ENCODE measurements at regions not wholly inside any gene's neighbourhood (a gene's known extent, or its start where the extent isn't known, plus 50 kb on each side); places are given as distances from the start of the nearest gene placed in this dataset.

DNA sequence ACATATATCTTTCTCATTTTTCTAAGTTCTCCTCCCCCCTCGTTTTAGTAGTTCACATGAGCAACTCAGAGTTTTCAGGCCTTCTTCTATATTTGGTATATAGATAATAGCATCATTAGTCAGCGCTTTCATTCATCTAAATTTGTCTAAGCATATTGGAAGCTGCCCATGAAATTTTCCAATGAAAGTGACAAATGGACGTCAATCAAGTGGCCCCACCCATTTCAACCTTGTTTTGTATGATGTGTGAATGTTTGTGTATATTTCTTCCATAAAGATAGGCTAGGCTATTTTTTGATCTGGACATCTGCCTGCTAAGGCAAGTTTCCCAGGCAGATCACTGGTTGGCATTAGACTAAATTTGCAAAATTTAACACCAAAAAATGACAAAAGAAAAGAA, 104.0 kb upstream of the SSBP2 start:
- no peak for DNase-seq

DNA sequence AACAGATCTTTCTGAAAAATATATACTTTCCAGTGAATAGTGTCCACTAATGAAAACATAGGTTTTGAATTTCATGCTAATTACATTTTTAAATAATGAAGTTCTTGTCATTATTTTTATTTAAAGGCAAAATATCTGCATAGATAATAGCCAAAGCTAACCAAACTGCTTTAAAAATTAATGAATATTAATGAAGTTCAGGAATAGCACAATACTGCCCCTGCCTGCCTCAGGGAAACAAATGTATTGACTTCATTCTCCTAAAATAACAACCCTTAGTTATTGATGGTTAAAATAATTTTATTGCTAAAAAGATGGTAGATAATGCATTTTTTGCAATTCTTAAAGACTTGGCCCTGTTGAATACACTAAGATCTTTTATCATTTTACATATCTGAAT, 103.6 kb upstream of the SSBP2 start:
- no peak for DNase-seq

DNA sequence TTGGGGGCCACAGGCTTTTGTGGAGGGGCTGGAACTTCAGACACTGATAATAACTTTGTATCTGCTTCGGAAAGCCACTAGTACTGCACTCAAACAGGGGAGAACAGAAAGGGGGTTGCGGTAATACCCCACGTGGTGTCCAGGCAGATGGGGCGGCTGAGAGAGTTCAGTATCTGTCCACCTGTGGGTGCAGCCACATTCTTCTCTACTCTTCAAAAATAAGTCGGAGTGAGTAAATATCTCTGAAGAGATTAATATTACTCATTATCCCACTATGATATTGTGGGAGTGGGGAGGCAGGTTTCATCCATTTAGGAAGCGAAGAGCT, 102.1 kb upstream of the SSBP2 start:
- no peak for DNase-seq

DNA sequence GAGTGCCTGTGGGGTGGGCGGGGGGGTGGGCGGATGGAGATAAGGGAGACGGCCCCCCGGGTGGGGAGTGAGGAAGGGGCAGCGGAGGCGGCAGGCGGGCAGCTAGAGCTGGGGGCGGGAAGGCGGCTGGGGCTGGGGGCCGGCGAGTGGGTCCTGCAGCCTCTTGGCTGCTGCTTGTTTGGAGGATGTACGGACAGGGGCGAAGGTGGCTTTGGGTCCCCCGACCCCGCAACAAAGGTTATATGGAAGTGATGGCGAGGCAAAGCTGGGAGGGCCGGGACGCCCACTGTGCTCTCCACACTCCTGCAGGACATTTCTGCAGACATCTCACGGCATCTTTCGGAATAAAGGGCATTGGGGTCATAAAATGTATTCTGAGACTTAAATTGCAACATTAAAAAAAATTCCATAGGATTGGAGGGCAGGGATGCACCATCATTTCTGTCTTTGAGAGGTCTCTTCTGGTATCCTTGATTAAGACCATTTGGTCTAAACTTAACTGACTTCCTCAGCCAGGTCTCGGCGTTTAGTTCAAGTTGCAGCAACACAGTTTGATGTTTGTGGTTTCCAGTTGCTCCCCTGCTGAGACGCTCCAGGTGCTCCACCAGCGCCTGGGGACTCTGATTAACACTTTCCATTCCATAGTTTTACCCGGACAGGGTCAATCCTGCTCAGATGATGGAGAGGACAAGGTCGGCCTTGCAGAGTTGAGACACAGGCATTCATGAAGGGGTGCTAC, 101.6 kb upstream of the SSBP2 start:
- no peak for DNase-seq

- peak; percentile 84 for DNase-seq
Measured at GRCh38 chr5:81851481-81852178, 100.7 kb upstream of the SSBP2 start.

DNA sequence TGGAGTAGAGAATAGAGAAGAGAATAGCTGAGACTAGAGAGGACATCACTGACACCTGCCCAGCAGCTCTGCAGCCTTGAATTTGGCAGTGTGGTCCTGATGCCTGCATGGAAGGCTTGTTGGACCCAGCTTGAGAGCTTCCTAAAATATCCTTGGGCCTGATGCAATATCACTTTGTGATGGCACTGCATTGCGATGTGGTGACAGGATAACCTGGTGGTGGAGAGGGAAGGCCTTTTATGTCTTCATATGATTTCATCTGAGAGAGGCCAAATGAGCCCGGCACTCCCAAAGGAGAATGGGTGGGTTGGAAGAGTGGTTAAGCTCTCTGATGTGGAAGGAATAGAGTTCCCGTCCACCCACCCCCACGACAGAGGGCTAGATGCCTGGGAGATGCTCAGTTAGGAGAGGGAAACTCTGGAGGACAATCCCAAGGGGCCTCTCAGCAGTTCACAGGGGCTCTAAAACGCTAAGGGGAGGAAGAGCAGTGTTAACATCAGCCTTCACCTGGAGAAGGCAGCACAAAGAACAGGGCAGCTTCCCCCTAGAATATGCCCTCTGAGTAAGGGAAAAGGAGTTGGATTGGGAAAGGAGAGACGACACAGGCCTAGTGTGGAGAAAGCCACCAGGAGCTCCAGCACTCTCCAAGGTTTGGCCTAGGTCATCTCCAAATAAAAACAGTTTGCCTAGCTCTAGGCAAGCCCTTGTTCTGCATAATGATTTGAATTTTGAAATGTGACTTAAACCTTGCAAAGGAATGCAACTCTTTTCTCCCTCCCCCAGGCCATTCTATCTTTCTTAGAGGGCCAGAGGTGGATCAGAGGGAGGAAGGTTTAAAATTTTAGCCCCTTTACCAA, 99.8 kb upstream of the SSBP2 start:
- no peak for DNase-seq

DNA sequence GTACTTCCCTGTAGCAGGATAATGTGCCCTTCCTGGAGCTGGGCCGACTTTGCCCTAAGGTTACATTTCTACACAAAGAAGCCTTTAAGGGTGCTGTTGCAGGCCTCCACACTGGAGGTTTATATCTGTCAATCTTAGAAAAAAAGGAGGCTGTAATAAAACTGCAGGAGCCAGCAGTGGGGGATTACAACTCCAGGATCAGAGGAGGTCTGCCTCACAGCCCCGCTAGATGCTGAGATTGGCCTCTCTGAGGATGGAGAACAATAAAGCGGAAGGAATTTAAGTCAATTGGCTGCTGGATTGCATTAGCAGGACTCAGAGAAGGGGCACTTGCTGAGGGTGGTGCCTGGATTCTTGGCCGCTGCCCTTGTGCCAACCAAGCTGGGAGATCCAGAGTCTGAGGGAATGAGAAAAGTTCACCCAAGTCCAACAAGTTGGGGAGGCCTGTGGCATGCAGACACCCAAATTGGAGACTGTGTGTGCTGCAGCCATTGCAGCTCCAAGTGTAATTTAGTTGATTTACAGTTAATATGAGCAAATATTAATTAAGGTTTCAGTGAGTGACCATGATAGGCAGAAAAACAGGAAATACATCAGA, 99.0 kb upstream of the SSBP2 start:
- DNase-seq: no peak

GRCh38 chr5:81848362-81848880, 97.5 kb upstream of the SSBP2 start:
- DNase-seq: no peak

GRCh38 chr5:81846301-81846700, 95.4 kb upstream of the SSBP2 start:
- DNase-seq: no peak

- DNase-seq: no peak
Measured at GRCh38 chr5:81843845-81844244, 92.9 kb upstream of the SSBP2 start.

GRCh38 chr5:81842795-81843398, 92.0 kb upstream of the SSBP2 start:
- no peak for DNase-seq

DNA sequence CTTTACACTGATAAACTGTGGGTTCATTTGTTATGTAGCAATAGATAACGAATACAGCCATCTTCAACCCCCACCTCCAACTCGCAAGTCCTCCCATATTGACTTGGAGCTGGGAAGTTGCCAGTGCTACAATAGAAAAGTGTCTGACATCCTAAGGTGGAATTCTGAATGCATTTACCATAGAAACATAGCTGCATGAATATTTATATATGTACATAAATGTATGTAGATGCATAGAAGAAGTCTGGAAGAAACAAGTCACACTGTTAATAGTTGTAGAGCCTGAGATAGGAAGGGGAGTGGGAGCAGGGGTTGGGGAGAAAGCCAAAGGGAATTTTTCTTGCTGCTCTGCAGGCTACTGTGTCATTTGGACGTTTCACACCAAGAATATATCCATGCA, 88.1 kb upstream of the SSBP2 start:
- no peak for DNase-seq

DNA sequence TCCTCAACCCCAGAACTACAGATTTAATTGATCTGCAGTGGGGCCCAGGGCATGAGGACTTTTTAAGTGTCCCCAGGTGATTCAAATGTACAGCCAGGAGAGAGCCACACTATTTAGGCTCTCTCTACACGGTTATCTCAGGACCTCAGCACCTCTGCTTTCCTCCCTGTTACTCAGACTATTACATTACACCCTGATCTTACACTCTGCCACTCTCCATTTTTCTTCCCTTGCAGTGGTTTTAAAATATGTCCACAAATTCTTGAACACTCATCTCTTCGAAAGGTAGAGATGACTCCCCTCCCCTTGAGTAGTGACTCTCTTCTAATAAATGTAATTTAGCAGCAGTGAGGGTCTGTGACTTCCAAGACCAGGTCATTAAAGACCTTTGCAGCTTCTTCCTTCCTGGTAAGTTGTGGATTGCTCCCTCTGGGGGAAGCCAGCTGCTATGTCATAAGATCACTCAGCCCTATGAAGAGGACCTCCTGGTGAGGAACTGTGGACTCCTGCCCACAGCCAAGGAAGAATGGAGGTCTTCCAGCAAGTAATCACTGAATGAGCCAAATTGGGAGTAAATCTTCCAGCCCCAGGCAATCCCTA, 87.5 kb upstream of the SSBP2 start:
- DNase-seq: no peak

GRCh38 chr5:81837667-81838306, 86.9 kb upstream of the SSBP2 start:
- no peak for DNase-seq

DNA sequence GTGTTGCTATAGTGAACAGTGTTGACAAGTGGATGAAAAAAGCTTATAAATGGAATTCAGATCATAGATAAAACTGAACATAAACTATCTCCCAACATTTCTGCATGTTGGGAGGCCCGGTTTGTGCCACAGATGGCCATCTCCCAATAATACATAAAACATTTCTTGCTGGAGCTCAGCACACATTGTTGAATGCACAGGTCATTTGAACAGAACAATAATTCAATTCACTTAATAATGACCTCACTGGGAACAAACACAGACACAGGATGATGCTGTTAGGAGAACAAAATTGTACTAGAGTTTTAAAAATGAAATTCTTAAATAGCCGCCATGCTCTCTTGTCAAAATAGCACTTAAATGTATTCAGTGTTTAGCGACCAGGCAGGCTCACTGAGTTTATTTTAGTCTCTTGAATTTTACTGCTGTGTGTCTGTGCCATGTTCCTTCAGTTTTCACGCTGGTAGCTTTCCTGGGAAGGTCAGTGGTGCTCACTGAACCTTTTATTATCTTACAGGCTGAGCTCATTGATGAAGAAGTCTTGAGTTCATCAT, 85.0 kb upstream of the SSBP2 start:
- DNase-seq: no peak

DNA sequence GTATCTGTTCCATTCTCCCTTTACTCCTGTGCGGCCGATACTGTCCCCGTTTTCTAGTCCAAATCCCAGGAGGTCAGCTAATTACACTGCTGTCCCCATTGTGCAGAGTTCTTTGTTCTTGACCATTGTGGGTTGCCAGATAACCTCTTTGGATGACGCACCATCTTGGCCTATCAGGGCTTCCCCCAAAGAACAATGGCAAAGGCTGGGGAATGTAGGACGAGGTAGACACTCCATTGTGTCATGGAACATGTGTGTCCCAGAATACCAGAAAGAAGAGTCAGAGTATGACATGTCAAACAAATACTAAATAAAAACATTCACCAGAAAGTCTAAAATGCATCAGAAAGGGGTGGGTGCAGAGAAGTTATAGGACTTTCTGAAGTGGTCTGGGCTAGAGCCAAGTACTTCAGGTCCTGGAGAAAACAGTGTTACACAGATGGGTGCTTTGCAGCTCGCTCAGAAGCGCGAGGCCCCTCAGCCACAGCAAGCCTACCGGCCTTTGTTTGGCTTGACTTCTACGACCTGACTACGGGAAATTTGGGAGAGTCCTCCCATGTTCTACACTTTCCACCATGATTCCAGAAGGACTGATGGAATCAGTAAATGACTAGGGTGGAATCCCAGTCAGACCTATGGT, 83.2 kb upstream of the SSBP2 start:
- DNase-seq: no peak

- DNase-seq: no peak
Measured at GRCh38 chr5:81830596-81830995, 79.7 kb upstream of the SSBP2 start.

DNA sequence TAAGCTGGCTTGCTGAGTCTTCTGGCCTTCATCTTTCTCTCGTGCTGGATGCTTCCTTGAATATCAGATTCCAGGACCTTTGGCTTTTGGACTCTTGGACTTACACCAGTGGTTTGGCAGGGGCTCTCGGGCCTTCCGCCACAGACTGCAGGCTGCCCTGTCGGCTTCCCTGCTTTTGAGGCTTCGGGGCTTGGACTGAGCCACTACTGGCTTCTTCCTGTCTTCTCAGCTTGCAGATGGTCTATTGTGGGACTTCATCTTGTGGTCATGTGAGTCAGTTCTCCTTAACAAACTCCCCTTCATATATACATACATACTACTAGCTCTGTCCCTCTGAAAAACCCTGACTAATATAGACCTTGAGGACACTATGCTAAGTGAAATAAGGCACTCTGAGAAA, 78.3 kb upstream of the SSBP2 start:
- DNase-seq: no peak

DNA sequence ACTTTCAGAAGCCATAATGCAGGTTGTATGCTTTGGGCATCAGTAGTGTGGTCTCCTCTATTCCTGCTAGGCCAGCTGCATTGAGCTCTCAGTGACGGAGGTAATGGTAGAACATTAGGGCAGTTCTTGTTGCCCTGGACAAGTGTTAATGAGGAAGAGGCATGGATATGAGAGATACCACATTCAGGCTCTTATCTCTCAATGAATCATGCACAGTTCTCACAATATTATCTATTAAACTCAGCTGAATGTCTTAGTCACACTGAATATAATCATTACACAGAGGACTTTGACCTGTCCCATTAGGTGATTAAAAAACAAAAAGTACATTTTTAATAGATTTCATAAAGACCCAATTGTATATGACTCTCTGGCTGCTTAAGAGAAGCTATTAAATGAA, 76.6 kb upstream of the SSBP2 start:
- DNase-seq: no peak

- DNase-seq: no peak
Measured at GRCh38 chr5:81826128-81826527, 75.2 kb upstream of the SSBP2 start.

DNA sequence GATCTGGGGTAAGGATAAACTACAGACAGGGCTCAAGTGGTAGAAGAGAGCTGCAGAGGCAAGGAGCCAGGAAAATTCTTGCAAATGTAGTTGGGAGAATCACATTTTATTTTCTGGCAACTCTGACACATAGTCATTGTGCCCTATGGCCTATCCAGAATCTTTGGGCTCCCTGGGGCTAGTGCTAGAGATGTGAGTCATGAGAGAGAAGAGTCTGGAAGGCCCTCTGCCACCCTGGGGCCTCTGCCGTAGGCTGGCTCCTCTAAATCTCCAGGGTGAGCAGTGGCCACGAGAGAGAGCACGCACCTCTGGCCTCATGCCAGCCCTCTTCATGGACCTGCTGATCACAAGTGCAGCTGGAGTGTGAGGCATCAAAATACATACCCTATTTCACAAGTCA, 74.3 kb upstream of the SSBP2 start:
- no peak for DNase-seq

Measured in stimulated activated CD4-positive, alpha-beta T cell treated with anti-CD3 and anti-CD28 coated beads, Interleukin-12 subunit alpha, Interleukin-12 subunit beta, amount 100 ng/mL, for 4 hours (primary cell).